ENCODE measurements at regions not wholly inside any gene's neighbourhood (a gene's known extent, or its start where the extent isn't known, plus 50 kb on each side); places are given as distances from the start of the nearest gene placed in this dataset.
"Not testable (repeated sequence)": the region's sequence is repeated elsewhere in the genome, so short reads cannot be mapped to it uniquely, and the experiment has no call there.

DNA sequence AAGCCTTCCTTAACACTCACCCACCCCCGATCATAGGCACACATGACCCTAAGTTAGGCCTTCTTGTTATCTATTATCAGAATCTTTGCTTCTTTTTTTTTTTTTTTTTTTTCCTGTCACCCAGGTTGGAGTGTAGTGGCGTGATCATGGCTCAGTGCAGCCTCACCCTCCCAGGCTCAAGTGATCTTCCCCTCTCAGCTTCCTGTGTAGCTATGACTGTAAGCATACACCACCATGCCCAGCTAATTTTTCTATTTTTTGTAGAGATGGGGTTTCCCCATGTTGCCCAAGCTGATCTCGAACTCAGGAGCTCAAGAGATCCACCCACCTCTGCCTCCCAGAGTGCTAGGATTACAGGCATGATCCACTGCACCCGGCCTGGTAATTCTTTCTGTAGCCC, 328.7 kb downstream of the NR4A2 start:
- DNase-seq, result no peak

DNA sequence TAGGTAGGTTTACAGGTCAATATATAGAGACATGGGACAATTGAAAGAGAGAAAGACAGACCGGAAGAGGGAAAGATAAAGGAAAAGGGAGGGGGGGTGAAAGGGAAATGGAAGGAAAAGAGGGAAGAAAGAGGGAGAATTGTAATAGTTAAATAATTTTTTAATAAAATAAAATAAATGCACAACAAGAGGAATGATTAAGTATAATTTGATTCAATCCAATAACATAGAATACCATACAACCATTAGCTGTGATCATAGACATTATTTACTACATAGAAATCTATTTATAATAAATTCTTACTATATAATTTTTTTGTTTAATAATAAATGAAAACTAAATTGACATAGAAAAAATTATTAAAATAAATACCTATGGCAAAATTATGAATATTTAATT, 330.7 kb downstream of the NR4A2 start:
- no peak for DNase-seq

DNA sequence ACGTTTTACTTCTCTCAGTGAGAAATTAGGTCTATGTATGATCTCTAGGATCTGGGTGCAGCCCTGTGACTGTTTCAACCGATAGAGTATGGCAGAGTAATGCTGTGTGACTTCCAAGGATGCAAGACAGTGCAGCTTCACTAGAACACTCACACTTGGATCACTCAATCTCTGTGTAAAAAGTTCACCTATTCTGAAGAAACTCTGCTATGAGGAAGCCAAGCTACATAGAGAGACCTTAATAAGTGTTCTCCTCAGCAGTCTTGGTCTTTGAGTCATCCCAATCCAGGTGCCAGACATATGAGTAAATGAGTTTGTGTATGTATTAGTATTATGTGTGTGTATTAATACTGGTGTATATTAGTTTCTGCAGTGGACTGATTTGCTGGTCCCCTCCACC, 335.0 kb downstream of the NR4A2 start:
- DNase-seq, result no peak

GRCh38 chr2:155994315-155994714, 338.2 kb downstream of the NR4A2 start:
- DNase-seq, result no peak

DNA sequence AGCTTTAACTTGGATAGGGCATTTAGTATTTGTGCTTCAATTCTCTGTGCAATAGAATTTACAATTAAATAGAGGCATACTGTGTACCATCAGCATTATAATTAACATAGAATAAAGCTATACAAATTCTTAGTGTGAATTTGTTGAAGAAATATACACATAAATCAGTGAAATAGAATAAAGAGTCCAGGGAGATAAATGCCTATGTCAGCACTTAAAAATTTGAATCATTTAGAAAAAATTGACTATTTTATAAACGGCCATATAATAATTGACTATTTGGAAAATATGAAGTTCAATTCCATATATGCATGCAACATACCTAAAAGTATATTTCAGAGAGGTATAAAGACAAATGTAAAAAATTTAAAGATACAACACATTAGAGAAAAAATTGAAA, 348.7 kb downstream of the NR4A2 start:
- no peak for DNase-seq

DNA sequence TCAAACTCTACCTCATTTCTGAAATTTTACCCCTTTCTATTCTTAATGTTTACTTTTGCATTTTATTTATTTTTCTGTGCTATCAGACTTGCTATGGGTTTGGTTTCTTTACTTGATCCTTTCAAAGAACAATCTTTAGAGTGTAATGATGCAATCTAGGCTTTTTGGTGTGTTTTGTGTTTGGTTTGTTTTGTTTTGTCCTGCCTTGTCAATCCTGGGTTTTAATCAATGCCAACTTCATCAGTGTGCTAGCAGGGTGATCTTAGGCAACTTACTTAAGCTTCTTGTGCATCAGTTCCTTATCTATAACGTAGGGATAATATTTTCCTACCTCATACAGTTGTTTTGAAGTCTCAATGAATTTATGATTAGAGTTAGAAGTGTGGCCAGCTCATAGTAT, 350.4 kb downstream of the NR4A2 start:
- DNase-seq, result no peak

- DNase-seq, result no peak
Observed at GRCh38 chr2:155980941-155981560, 351.5 kb downstream of the NR4A2 start.

DNA sequence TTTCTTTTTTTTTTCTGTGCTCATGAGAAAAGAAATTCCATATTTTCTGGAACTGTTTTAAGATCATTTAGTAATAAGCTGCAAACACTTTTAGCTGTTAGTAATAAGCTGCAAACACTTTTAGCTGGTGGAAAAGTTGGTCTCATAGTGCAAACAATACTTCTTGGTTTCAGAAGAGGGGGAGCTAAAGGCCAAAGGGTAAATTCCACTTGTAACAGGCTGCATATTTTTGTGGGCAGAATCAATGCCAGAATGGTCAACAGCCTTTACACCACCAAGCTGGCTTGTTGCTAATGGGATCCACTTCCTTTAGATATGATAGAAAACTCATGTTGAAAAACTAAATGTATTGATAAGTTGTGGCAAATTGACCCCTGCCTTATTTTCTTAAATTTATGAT, 356.8 kb downstream of the NR4A2 start:
- no peak for DNase-seq

- DNase-seq, result no peak
Observed at GRCh38 chr2:155972916-155973315, 359.6 kb downstream of the NR4A2 start.

DNA sequence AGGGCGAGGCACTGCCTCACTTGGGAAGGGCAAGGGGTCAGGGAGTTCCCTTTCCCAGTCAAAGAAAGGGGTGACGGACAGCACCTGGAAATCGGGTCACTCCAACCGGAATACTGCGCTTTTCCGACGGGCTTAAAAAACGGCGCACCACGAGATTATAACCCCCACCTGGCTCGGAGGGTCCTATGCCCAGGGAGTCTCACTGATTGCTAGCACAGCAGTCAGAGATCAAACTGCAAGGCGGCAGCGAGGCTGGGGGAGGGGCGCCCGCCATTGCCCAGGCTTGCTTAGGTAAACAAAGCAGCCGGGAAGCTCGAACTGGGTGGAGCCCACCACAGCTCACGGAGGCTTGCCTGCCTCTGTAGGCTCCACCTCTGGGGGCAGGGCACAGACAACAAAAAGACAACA, 366.5 kb downstream of the NR4A2 start:
- DNase-seq, result not testable (repeated sequence)

- DNase-seq, result no peak
Observed at GRCh38 chr2:155965415-155966063, 367.0 kb downstream of the NR4A2 start.

DNA sequence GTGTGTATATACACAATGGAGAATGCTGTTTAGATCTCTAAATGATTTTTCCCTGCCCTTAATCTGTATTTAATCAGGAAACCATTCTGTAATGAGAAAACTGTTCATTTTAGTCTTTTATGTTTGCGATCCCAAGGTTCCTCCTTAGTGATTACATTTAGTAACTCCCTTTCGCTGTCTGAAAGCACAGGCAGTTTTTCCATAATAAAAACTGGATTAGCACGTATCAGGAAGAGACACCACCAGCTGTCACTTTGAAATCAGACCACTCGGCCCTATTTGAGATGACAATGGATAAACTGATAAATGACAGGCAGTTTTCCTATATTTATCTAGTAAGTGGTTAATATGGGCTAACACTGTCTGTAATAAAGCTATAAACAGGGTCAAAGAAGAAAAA, 370.9 kb downstream of the NR4A2 start:
- DNase-seq, result no peak

DNA sequence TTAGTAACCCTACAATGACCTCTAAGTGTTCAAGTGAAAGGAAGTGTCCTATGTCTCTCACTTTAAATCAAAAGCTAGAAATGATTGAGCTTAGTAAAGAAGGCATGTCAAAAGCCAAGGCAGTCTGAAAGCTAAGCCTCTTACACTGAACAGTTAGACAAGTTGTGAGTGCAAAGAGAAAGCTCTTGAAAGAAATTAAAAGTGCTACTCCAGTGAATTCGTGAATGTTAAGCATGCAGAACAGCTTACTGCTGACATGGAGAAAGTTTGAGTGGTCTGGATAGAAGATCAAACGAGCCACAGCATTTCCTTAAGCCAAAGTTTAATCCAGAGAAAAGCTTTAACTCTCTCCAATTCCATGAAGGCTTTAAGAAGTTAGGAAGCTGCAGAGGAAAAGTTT, 373.7 kb downstream of the NR4A2 start:
- DNase-seq, result no peak

DNA sequence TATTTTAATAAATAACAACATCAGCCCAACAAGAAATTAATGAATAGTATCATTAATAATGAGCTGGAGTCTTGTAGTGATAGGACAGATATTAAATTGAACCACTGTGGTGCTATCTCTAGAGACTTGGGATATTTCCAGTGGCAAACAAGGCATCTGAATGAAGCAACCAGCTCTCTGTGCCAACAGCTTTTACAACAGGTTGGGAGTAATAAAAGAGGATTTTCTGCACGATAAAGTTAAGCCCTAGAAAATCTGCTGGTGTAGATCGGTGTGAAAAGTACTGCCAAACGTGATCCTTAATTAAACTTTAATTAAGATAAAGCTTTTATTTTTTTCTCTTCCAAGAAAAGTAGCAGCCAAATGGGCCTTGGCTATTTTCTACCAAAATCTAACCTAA, 385.5 kb downstream of the NR4A2 start:
- DNase-seq, result no peak

GRCh38 chr2:155944218-155944617, 388.3 kb downstream of the NR4A2 start:
- DNase-seq, result no peak

- no peak for DNase-seq
Observed at GRCh38 chr2:155930312-155930711, 402.2 kb downstream of the NR4A2 start.

GRCh38 chr2:155917380-155917779, 415.1 kb downstream of the NR4A2 start:
- no peak for DNase-seq

GRCh38 chr2:155913356-155913755, 419.2 kb downstream of the NR4A2 start:
- no peak for DNase-seq

DNA sequence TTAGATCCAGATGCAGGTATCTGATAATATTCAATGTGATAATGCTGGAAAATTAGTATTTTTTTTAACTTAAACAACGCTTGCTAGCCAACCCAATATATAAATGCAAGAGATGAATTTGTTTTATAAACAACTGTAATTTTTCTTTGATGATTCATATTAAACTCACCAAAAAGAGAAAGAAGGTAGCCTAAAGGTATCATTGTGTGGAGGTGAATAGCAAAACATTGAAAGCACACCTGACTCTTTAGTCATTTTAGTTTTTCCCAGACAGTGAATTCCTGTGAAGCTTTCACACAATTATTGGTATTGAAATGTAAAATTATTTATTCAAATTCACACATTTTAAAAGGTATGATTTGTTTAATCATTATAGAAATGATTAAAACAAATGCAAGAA, 424.0 kb downstream of the NR4A2 start:
- DNase-seq, result no peak

GRCh38 chr2:155907211-155907610, 425.3 kb downstream of the NR4A2 start:
- DNase-seq, result no peak

- no peak for DNase-seq
Observed at GRCh38 chr2:155905657-155906056, 426.9 kb downstream of the NR4A2 start.

GRCh38 chr2:155904720-155905119, 427.8 kb downstream of the NR4A2 start:
- no peak for DNase-seq

GRCh38 chr2:155902635-155903034, 429.9 kb downstream of the NR4A2 start:
- no peak for DNase-seq

GRCh38 chr2:155895016-155895415, 437.5 kb downstream of the NR4A2 start:
- no peak for DNase-seq

GRCh38 chr2:155880382-155880781, 452.1 kb downstream of the NR4A2 start:
- not testable (repeated sequence) for DNase-seq
